ENCODE measurements at regions not wholly inside any gene's neighbourhood (a gene's known extent, or its start where the extent isn't known, plus 50 kb on each side); places are given as distances from the start of the nearest gene placed in this dataset.
"Not testable (repeated sequence)": the region's sequence is repeated elsewhere in the genome, so short reads cannot be mapped to it uniquely, and the experiment has no call there.

DNA sequence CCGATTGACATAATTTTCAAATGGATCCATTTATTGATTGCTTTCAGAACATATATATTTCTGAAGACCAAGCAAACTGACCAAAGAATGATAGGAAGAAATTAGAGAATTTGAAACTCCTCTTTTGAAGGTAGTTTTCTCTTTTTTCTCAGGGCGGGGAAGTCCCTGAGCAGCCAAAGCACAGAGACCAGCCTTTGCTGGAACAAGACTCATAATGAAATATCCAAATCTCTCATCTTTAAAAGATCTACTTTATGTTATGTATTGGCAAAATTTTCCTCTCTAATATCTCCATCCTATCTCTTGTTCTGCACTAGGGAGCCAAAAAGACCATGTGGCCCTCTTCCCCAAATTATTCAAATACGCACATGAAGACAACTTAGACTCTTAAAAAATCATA, 379.0 kb upstream of the TCF4 start:
- DNase-seq (ENCODE audit: low read depth, low spot score) = no peak

GRCh38 chr18:55964171-55964570, 376.2 kb upstream of the TCF4 start:
- DNase-seq (ENCODE audit: low read depth, low spot score) = no peak

DNA sequence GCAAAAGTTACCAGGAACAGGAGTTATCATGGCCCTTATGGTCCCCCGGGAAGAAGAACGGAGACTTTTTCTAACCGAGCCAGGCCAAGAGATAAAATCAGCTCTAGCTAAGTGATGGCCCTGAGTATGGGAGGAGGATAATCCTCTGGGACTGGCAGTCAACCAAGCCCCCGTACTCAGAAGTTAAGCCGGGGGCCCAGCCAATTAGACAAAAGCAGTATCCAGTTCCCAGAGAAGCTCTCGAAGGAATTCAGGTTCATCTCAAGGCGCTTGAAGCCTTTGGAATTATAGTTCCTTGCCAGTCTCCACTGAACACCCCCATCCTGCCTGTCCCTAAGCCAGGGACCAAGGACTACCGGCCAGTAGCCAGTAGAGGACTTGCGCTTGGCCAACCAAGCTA, 365.3 kb upstream of the TCF4 start:
- peak; percentile 17 for DNase-seq (ENCODE audit: low read depth, low spot score)

- DNase-seq (ENCODE audit: low read depth, low spot score) = not testable (repeated sequence)
Observed at GRCh38 chr18:55951738-55952137, 363.7 kb upstream of the TCF4 start.

DNA sequence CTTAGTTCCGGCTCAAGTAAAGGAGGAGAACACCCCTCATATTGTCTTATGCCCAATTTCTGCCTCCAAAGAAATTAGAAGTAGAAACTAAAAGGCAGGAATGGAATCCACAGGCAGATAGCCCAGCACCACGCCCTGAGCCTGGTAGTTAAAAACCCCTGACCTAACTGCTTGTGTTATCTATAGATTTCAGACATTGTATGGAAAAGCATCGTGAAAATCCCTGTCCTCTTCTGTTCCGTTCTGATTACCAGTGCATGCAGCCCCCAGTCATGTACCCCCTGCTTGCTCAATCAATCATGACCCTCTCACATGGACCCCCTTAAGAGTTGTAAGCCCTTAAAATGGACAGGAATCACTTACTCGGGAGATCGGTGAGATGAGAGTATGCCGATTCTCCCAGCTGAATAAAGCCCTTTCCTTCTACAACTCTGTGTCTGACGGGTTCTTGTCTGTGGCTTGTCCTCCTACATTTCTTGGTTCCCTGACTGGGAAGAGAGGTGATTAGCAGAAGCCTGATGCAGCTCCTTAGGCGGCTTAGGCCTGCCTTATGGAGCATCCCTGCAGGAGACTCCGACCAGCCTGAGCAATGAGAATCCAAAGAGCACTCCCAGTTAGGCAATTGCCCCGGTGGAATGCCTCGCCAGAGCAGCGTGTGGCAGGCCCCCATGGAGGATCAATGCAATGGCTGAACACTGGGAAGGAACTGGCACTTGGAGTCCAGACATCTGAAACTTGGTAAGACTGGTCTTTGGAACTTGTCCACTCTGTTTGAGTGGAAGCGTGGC, 362.6 kb upstream of the TCF4 start:
- no peak for DNase-seq (ENCODE audit: low read depth, low spot score)

DNA sequence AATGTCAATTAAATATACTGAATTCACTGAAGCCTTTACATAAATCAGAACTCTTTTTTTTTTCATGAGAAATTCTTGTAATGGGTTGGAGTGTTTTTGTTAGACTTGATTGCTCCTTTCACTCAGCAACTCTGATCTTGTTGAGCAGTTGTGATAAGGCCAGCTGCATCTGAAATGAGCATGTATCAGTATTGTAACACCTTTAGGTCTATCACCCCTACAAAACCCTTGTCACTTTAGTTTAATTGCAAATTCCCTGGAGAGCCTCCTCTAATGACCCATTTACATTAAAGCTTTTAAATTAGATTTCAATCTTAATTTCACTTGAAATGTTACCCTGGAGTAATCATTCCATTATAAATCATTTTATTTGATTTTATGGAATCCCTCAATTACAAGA, 346.8 kb upstream of the TCF4 start:
- DNase-seq (ENCODE audit: low read depth, low spot score) = no peak

GRCh38 chr18:55932675-55933074, 344.7 kb upstream of the TCF4 start:
- peak; percentile 13 for DNase-seq (ENCODE audit: low read depth, low spot score)

GRCh38 chr18:55927831-55928230, 339.8 kb upstream of the TCF4 start:
- DNase-seq (ENCODE audit: low read depth, low spot score) = no peak

- DNase-seq (ENCODE audit: low read depth, low spot score) = no peak
Observed at GRCh38 chr18:55925772-55926171, 337.8 kb upstream of the TCF4 start.

GRCh38 chr18:55920063-55920462, 332.1 kb upstream of the TCF4 start:
- DNase-seq (ENCODE audit: low read depth, low spot score) = no peak

DNA sequence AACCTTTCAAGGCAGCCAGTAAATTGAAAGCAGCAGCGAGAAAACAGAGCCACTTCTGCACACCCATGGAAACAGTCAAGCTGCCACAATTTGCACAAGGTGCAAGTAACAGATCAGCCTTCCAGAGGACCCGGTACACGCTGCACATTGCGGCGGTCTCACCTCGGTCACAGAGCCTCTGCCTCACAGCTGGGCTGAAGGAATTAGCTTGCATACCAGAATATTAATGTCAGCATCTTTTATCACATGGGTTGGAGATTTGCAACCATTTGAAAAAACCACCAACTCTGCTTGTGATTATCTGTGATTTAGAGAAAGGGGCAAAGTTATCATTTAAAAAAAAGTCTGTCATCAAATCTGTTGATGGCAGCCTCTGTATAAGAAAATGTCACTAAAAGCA, 330.5 kb upstream of the TCF4 start:
- no peak for DNase-seq (ENCODE audit: low read depth, low spot score)

DNA sequence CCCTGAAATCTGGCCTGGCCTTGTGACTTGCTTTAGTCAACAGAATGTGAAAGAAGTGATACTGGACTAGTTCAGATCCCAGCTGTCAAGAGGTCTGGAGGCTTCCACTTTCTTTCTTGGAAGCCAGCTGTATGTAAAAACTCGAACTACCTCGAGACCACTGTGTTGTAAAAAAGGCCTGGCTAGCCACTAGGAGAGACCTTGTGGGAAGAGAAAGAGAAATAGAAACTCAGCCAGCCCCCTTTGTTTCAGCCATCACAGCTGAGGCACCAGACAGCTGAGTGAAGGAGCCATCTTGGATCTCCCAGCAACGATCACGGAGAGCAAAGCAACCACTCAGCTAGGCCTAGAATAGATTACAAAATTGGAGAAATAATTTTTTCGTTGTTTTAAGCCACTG, 324.9 kb upstream of the TCF4 start:
- DNase-seq (ENCODE audit: low read depth, low spot score) = no peak

DNA sequence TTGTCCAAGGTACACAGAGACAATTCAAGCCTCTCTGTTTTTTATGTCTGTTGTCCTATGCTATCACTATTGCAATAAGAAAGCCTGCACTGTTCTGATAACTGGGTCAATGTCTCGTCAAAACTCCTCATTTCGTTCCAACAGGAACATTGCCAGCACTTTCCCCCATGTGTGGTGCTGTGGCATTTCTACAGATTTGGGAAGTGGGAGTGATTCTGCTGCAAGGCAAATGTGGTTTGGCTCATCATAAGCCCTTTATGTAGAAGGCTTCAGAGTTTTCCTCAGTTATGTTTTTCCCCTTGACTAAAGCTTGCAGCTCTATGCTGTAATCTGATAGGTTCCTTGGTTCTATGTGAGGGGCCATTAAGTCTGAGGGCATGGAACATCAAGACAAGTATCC, 324.1 kb upstream of the TCF4 start:
- no peak for DNase-seq (ENCODE audit: low read depth, low spot score)

- no peak for DNase-seq (ENCODE audit: low read depth, low spot score)
Observed at GRCh38 chr18:55910296-55910695, 322.3 kb upstream of the TCF4 start.

- DNase-seq (ENCODE audit: low read depth, low spot score) = no peak
Observed at GRCh38 chr18:55908901-55909366, 320.9 kb upstream of the TCF4 start.

DNA sequence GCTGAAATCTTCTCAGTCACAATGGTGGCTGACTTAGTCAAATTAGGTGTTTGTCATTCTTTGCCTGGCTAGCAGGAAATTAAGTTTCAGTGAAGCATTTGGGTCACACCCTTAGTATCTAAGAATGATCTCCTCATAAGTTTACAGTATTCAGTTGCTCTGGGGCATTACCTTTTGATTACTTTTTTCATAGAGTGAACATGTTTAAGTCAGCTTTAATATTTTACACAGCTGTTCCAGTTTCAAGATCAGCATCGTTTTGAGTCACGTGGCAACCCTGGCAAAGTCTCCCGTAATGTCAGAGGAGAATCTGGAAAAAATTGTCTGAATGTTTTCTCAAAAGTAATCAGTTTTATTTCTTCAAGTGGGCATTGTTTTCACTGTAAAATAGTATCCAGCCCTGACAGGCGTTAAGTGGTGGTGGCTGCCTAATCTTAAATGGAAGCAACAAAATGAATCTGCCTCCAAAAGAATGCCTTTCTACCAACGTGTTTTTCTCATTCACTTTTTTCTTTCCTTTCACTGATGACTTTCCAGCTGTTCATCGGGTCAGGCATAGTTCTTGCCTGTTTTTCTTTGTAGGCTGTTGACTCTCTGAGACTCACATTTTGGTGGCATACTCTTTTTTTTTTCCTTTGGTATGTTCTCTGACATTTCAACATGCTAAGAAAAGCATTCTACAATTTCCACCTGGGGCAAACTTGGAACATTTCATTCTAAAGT, 319.6 kb upstream of the TCF4 start:
- no peak for DNase-seq (ENCODE audit: low read depth, low spot score)

DNA sequence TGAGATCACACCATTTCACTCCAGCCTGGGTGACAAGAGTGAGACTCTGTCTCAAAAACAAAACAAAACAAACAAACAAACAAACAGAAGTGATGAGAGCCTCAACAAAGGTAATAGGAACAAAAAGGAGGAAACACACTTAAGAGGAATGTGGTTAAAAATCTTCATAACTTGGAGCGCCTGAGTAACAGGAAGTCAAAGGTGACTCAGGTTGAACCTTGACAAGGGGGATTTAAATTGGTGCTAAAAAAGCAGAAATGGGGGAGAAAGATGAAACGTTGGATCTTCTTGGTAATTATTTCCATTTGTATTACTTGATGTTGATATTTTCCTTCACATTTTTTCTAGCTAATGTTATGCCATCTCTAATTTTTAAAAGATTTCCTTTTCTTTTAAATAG, 318.5 kb upstream of the TCF4 start:
- no peak for DNase-seq (ENCODE audit: low read depth, low spot score)

GRCh38 chr18:55903911-55904310, 315.9 kb upstream of the TCF4 start:
- DNase-seq (ENCODE audit: low read depth, low spot score) = no peak

DNA sequence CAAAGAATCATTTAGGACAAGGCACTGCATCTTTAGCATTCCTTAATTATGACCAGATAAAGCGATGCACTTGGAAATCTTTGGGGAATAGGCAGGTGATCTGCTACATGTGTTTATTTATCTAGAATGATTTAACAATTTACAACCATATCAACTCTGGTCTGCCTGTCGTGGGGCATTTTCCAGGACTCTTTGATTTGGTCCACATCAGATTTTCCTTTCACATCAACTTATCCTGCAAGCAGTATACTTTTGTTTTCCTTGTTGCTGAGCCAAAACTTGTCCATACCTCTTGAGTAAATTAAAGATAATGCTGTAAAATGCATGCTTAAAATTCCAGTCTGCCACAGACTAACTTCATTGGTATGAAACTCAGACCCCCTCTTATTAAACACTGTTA, 312.4 kb upstream of the TCF4 start:
- DNase-seq (ENCODE audit: low read depth, low spot score) = no peak

DNA sequence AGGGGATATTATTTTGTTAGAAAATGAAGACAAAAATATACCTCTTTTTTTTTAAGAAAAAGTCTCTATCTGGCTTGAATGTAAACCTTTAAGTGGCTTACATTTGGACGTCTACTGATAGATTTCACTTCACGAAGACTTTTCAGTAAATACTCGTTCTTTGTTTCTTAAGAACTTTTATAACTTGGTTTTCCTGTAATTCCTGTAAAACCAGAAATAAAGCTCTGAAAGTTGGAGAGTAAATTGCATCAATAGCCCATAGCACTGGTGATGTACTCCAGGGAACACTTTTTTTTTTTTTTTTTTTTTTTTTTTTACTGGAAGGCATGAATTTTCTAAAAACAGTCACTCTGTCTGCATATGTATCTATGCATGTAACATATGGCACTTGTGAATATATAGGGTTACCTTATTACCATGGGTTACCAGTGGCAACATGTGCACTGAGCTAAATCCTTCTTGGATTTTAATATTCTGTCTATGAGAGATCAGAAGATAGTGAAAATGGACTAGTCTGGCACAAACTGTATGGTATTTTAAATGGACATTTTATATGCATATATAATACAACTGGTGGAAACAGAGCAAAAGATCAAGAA, 309.2 kb upstream of the TCF4 start:
- DNase-seq (ENCODE audit: low read depth, low spot score) = no peak

GRCh38 chr18:55893948-55894347, 306.0 kb upstream of the TCF4 start:
- no peak for DNase-seq (ENCODE audit: low read depth, low spot score)

DNA sequence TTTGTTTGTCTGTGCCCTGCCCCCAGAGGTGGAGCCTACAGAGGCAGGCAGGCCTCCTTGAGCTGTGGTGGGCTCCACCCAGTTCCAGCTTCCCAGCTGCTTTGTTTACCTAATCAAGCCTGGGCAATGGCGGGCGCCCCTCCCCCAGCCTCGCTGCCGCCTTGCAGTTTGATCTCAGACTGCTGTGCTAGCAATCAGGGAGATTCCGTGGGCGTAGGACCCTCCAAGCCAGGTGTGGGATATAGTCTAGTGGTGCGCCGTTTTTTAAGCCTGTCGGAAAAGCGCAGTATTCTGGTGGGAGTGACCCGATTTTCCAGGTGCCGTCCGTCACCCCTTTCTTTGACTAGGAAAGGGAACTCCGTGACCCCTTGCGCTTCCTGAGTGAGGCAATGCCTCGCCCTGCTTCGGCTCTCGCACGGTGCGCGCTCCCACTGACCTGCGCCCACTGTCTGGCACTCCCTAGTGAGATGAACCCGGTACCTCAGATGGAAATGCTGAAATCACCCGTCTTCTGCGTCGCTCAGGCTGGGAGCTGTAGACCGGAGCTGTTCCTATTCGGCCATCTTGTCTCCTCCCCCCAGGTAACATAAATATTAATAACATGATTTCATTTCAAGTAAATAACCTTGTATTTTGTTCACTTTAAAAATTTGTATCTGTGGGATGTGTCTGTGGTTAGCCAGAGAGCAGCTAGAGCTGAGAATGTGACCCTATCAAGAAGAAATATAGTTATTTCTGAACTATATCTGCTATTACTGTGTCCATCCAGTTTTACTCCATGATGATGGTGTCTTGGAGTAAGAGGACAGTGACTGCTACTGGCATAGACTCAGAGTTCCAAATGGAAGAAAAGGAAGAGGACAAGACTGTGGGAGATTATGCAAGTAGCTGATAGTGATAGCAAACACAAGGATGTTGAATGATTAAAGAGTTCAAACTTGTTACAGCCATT, 305.1 kb upstream of the TCF4 start:
- DNase-seq (ENCODE audit: low read depth, low spot score) = not testable (repeated sequence)

Measured in ELF-1 (cell line).